GM04503 (cell line): ENCODE measurements at regions not wholly inside any gene's neighbourhood (a gene's known extent, or its start where the extent isn't known, plus 50 kb on each side); places are given as distances from the start of the nearest gene placed in this dataset.
"Not testable (repeated sequence)": the region's sequence is repeated elsewhere in the genome, so short reads cannot be mapped to it uniquely, and the experiment has no call there.

Experiments
- DNase-seq: peaks from one replicate; pipeline ENCODE4 v3.0.0-alpha.2; 2012; ENCODE audit warnings: low read depth

DNA sequence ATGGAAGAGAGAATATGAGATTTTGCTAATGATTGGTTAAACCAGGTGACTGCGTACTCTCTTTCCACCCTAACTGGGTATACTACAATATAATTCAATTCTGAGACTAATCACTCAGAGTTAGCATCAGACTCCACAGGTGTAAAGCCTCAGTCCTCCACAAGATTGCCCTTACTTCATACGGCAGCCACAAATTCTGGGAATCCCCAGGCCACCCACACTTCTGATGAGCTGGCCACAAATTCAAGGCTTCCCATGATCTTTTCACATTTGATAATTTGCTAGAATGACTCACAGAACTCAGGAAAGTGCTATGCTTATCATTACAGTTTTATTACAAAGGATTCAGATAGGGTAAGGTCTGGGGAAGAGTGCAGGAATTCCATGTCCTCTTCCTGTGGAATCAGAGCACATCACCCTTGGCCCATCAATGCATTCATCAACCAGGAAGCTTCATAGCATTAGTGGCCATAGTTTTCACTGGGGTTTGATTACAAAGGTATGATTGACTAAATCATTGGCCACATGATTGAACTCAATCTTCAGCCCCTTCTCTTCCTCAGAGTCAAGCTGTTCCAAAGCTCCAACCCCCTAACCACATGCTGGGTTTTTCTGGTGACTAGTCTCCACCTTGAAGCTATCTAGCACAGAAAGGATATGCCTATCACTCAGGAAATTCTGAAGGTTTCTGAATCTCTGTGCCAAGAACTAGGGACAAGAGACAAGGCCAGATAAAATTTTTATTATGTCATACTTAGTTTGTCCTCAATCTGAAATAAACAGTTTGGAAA lies 131.7 kb downstream of the HHIPL2 start:
- no peak for DNase-seq

DNA sequence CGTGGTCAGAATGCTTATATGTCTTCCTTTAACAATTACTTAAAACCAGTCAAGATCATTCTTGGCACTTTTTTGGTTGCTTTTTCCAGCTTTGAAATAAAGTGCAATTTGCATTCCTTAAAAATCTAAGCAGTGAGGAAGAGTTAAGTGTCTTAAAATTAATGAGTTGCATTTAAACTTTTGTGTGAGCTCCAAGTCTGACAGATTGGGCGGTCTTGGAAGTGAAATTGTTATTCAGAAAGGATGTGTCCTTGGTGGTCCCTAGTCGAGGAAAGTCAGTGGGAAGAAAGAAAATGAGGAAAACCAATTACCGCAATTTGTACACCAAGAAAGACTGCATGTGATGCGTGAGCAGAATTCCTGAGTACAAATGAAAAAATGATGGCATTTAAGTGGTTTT lies 132.5 kb downstream of the HHIPL2 start:
- DNase-seq: no peak

DNA sequence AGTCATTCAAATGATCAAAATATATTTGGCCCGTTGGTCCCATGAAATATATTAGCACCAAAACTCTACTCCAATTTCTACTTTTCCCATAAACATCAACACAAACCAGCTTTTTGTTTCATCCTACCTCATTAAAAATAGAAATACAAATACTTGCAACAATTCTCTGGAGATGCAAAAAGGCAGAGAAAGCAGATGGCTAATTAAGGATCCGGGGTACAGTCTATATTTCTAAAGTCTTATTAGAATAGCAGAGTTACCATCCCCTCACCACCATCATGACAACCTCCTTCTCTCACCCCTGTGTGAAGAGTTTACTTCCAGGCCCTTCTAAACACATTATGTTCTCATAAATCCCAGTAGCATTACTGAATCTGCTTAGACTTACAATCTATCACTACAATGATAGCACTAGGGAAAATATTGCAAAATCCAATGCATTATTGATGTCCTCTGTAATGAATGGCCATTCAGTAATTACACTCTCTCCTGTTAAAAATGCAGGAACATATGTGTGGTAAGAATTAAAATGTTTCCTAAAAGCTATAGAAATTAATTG lies 133.8 kb downstream of the HHIPL2 start:
- no peak for DNase-seq

DNA sequence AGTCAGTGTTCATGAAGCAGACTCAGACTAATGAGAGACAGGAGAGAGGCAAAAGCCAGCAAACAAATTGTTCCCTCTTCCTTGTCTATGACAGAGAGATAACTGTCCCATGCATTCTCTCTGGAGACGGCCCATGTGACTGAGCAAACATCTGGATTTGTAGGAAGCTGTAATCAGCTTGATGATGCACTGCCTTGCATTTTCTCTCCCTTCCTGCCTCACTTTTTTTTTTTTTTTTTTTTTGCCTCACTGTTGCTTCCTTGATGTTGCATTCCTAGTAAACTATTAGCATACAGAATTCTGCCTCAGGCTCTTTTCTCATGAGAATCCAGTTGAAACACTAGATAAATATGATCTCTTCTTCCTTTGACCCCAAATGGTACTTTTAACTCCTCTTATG lies 134.5 kb downstream of the HHIPL2 start:
- DNase-seq: peak; percentile 13

DNA sequence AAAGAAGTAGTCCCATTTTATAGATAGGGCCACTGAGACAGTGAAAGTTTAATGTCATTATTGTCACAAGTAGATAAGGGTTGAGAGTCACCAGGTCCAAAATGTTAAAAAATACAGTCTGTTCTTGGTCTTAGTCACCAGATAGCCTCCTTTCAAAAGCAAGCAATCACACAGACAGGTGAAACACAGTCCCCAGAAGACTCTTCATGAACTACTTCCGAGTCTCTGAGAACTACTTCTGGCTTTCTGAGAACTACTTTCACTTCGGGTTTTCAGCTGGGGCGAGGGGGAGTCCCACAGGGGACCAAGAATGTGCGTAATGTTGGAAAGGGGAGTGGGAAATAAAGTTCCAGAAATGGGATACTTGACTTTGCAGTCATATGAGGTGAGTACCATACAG lies 143.2 kb downstream of the HHIPL2 start:
- no peak for DNase-seq

DNA sequence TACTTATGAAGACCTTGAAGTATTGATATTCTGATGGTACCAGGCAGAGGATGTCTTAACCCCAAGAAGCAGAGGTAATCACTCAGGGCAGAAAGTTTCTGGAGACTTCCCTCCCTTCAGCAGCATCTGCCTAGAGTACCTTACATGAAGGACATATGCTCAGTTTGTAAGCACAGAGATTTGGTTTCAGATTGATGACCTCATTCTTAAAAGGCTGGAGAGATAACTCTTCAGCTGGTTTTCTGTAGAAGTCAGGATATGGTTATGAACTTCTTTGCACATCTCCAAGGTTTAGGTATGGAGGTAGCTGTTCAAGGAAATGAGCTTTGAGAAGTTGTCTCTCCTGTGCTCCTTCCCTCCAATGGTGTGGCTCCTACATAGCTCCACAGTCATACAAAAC lies 148.7 kb downstream of the HHIPL2 start:
- DNase-seq: no peak

DNA sequence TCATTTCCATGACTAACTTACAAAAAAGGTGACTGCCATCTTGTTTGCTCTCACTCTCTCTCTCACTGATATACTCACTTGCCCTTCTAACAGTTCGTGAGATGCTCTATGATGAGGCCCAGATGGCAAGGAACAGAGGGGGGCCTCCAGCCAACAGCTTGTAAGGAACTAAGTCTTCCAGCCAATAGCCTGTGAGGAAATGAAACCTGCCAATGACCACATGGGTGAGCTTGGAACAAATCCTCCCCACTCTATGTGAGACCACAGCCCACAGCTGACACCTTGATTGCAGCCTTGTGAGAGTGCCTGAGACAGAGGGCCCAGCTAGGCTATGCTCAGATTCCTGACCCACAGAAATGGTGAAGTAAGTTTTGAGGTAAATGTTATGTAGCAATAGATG lies 153.7 kb downstream of the HHIPL2 start:
- no peak for DNase-seq

DNA sequence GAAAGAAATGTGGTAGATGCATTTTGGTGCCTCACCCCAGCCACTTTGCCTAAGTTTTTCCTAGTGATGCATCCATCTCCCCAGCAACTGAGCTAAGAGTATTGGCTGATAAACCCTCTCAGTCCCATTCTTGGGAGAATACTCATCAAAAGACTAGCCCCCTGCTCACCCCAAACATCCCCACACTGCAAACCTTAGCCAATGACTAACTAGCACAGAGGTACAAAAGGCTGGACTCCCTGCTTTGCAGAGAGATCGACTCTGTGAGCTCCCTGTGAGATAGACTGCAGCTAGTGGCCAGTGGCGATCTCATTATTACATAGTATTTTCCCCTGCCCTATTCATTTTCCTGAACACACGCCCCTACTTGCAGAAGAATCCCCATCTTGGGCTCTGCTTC lies 155.3 kb downstream of the HHIPL2 start:
- no peak for DNase-seq

DNA sequence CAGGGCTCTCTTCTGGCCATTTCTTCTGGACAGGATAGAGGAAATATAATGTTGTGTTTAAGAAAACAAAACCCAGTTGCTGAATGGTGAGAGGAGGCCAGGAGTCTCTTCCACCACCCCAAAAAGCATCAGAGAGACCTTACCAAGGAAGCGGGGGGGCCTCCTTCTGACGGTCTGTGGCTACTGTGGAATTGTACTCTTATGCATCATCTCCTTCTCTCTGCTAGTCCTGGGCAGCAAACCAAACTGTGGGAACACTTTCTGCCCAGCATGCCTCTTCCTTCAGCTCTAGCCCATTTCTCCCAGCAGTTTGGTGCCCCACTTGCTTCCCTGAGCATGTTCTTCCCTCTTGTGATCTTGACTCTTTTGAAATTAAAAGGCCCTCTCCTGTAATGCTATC lies 157.7 kb downstream of the HHIPL2 start:
- DNase-seq: no peak

DNA sequence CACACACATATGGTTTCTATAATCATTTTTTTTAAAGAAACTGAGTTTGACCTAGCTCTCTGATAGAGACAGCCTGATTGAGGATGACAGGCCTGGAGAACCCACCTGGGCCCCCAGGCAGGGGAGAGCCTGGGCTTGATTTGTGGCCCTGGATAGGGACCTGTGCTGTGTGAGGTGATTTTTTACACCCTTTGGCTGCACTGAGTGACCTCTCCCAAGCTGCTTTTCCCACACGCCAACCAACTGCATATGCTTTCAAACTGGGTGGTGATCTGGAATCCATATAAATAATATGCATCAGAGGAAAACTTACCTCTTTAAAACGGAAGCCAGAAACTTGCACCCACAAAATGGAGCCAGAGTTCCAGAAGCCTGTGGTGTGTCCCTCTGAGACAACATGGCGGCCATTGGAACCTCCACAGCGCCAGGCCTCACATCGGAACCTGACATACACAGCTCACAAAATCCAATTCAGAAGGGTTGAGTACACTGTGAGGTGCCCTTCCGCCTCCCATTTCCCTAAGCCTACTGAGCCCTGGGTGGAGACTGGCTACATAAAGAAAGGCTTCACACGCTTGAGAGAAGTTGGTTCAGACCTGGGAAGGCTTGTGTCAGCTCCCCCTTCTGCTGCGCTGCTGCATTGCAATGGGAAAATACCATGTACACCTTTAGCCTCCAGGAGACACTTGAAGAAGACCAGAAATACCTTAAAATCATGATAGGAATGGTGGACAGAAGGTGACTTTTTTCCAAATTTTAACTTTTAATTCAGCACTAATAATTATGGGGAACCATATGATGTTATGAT lies 160.7 kb downstream of the HHIPL2 start:
- DNase-seq: no peak

DNA sequence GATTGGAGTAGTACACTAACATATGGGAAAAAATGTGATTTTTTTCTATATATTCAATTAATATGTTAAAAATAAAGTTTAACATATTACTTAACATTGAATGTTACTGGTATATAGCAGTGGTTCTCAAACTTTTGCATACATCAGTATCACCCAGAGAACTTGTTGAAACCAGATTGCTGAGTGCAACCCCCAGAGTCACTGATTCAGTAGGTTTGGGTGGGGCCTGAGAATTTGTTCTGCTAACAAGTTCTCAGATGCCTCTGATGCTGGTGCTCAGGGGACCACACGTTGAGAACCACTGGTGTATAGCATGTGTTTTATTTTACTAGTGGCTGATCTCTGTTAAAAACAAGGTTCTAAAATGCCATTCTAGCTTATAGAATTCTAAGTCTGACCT lies 161.9 kb downstream of the HHIPL2 start:
- no peak for DNase-seq

DNA sequence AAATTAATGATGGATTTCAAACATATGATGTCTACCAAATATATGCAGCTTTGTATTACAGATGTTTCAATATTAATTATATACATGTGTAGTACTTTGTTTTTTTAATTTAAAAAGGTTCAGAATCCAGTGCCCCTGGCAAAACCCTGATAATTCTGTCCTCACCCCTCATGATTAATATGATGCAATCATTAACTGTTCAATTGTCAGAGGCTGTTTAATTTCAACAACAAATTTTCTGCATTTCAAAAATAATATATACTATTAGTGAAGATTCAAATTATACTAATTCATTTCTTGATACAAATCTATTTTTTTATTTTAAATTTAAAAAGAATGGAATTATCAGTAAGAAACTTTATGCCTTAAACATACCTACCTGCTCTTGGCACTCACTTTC lies 162.6 kb downstream of the HHIPL2 start:
- no peak for DNase-seq

DNA sequence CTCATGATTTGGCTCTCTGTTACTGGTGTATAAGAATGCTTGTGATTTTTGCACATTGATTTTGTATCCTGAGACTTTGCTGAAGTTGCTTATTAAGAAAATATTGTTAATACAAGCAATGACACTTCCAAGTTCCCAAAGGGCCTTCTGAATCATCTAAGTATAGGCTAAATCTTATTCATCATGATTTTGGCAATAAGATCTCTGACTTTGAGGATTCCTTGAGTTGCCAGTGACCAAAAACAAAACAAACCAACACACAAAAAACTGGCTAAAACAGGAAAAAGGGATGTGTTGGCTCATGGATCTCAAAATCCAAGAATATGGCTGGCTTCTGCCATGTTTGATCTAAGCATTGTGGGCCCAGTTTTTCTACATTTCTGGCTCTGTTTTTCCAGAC lies 163.4 kb downstream of the HHIPL2 start:
- DNase-seq: no peak

DNA sequence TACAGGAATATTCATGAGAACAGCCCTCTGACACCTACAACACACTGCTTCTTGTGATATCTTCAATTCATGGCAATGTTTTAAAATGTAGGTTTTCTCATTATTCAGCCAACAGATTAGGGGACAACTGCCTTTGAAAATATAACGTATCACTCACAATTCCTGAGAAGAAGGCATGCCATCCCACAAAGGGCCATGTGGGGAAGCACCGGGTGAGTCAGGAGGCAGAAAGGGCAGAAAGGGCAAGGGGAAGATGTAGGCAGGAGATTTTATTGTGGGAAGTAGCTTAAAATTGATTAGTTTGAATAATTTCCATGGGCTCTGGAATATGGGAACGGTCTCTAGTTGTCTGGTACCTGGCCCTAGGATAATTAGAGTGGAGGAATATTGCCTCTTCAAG lies 165.7 kb downstream of the HHIPL2 start:
- DNase-seq: no peak

DNA sequence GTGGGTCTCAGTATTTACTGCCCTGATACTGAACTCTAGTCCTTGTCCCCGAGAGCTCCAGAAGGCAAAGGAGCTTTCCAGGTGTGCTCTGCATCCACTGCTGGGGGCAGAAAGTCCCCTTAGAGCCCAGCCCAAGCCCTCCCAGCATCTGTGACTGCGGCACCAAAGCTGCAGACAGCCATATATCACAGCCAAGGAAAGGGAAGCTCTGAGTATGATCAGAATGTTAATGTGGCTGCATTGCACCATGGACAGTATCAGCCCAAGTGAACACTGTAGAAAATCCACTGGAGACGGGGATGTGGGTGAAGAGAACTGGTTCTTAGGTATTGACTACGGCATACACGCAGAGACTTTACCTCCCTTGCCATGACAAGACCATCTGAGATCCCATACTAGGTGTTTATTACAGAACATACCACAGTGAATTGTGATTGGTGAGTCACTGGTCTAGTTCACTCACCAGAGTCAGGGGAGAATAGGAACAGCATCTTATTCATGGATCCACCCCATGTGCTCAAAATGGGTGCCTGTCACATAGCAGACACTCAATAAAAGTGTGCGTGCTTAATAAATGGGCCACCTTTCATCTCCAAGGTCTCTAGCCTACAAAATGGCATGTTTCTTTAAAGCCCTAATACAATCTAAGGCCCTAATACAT lies 170.3 kb downstream of the HHIPL2 start:
- DNase-seq: no peak

DNA sequence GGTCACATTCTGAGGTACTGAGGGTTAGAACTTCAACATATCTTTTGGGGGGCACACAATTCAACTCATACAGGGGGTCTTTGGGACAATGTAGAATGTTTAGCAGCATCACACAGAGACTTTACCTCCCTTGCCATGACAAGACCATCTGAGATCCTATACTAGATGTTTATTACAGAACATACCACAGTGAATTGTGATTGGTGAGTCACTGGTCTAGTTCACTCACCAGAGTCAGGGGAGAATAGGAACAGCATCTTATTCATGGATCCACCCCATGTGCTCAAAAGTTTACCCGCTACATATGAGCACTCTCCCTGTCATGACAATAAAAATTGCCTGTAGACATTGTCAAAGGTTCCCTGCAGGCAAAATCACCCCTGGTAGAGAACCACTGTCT lies 171.1 kb downstream of the HHIPL2 start:
- DNase-seq: not testable (repeated sequence)

DNA sequence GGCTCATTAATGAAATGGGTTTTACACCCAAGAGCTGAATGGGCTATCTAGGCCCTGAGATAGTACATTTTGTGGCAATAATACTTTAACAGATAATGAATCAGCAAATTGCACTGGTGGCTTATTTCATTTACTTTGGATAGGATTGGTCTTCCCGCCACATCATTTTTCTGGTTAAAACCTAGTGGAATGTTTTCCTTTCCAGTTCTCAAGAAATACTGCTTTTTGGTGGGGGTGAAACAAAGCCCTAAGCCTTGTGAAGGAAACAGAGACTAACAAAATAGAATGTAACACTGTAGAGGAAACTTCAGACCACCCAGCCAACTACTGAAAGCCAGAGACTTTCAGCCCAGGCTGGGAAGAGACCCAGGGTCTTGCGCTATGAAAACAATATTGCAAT lies 172.2 kb downstream of the HHIPL2 start:
- no peak for DNase-seq

DNA sequence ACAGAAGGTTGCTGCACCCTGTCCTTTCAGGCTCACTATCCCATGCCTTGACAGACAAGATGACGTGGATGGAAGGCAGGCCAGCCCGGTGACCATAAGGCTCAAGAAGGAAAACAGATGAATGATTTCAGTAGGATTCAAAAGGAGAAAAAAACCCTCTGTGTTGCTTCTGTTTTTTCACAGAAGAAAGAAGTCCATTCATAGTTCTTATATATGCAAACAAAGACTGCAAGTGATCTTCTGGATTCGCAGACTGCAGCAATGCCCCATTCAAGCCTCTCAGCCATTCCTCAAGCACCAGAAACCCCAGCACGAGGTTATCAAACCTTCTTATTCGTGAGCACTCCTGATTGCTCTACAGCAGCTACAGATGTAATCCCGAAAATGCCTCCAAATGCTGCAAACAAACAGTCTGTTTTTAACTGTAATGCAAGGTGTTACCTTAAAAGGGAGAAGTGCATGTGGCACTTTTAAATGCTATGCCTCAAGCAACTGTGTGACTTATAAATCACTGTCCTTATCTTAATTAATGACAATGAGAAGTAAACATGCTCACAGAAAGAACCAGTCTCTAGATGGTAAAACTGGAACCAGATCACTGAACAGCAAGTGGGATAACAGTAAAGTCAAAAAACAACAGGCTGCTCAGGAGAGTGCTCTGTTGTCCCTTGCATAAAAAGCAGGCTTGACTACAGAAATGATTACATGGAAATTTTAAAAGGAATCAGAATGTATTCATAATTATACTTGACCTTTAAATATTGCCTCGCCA lies 173.9 kb downstream of the HHIPL2 start:
- no peak for DNase-seq

DNA sequence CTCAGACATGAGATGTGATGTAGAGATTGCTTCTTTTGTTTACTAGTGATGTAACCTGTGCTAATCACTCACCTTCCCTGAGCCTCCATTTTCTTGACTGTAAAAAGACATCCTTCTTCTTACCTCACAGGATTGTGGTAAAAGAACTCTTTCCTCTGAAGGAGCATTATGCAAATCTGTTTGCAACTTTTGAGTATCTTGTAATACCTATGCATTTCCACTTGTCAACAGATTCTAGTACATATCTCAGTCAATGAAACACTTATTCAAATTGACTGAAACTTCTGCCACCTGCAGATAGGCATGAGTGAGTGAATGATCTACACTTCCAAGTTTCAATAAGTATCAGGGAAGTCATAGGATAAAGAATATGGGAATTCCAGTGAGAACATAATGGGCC lies 174.7 kb downstream of the HHIPL2 start:
- DNase-seq: no peak

DNA sequence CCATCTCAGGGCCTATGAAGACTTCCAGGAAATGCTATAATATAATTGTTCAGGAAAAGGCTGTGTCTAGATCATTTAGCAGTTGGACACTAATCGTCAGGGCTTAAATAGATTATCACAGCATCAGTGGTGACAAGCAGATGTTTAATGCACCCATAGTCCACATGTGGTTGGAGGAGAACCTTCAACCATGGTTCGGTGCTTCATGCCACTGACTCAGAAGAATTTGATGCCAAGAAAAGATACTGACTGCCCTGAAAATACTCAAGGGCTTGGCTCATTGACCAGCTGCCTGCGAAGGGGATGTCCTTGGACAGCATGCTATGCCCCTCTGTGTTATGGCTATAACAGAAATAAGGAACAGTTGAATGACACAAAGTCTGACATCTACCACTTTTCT lies 175.7 kb downstream of the HHIPL2 start:
- DNase-seq: no peak

DNA sequence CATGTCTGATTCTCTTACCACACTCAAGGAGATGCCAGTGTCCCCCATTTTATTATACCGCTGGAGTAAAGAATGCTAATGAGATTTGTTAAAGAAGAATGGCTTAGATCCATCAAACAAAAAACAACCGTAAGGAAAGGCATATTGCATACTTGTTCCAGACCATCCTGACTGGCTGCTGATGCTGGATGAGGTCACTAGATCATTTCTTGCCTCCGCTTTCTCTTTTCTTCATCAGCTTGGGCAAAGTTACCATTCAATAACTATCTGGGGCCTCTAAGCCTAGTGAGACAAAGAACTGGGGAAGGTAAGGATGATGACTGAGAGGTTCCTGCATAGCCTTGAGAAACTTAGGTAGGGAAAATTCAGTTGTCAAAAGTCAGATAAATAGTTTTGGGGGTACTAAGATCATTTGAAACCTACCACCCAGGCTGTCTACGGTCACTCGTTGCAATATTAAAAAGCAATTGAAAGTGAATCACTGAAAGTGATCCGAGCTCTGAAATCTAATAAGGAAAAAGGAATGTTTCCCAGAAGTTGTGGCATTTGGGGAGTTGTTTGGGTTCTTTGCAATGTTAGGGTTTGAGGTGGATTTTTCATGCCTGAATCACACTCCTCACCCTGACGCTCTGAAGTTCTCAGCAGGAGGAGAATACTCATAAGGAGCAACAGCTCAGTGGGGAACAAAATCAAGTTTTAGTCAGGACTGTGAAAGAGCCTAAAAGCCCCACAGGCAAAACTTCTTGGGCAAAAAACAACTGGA lies 176.8 kb downstream of the HHIPL2 start:
- peak; percentile 93 for DNase-seq
